ENCODE measurements at regions not wholly inside any gene's neighbourhood (a gene's known extent, or its start where the extent isn't known, plus 50 kb on each side); places are given as distances from the start of the nearest gene placed in this dataset.

- no peak overlapping the region for H3K23ac ChIP-seq (ENCODE audit: low read length)
- H3K79me2 ChIP-seq (ENCODE audit: control insufficient read depth, insufficient read depth, low read length, poor library complexity): no peaks in the 10 kb centered on the region
- H2BK12ac ChIP-seq (ENCODE audit: low read length): no peak overlapping the region
- H3K9me3 ChIP-seq (ENCODE audit: insufficient read depth, low read depth, low read length): no peaks in the 10 kb centered on the region
- H4K91ac ChIP-seq (ENCODE audit: low read depth, low read length): no peak overlapping the region
- no peak overlapping the region for H3K27ac ChIP-seq (ENCODE audit: low read depth, low read length)
- H3K4me2 ChIP-seq (ENCODE audit: low read length): no peak overlapping the region
- no peak overlapping the region for H2BK120ac ChIP-seq (ENCODE audit: insufficient read depth, low read length, poor library complexity)
- no peak overlapping the region for H4K12ac ChIP-seq (ENCODE audit: low read depth, low read length)
- no peaks in the 10 kb centered on the region for H3K27me3 ChIP-seq (ENCODE audit: insufficient read depth, low read length)
- H2AFZ ChIP-seq (ENCODE audit: insufficient read depth, low read length, poor library complexity): no peak overlapping the region
- no peaks in the 10 kb centered on the region for H3K36me3 ChIP-seq (ENCODE audit: control insufficient read depth in 1 of 2, insufficient read depth in 2 of 2, low read length in 2 of 2)
- H2AK5ac ChIP-seq (ENCODE audit: low read length): no peak overlapping the region
- H3K4me3 ChIP-seq (ENCODE audit: low read depth, low read length): no peak overlapping the region
- no peak overlapping the region for H3K4ac ChIP-seq (ENCODE audit: low read depth, low read length)
- no peak overlapping the region for H3K18ac ChIP-seq (ENCODE audit: low read length)
- H2BK5ac ChIP-seq (ENCODE audit: low read depth, low read length, poor library complexity): no peak overlapping the region
- H3K9ac ChIP-seq (ENCODE audit: low read length): no peak overlapping the region
- no peaks in the 10 kb centered on the region for H3K79me1 ChIP-seq (ENCODE audit: low read length)
- WGBS (ENCODE audit: extremely low coverage, insufficient coverage, insufficient read length): no CpG with 5 or more reads among the region's 2 CpGs
- peak; percentile 16 to 63 for DNase-seq
- H3K4me1 ChIP-seq (ENCODE audit: control insufficient read depth in 1 of 2, insufficient read depth in 2 of 2, low read length in 2 of 2): no peaks in the 10 kb centered on the region
- no peak overlapping the region for H4K8ac ChIP-seq (ENCODE audit: low read depth, low read length)
- no peak overlapping the region for H3K14ac ChIP-seq (ENCODE audit: low read length)
Measured at GRCh38 chr10:84948644-84949043, 620.3 kb downstream of the CCSER2 start.

DNA sequence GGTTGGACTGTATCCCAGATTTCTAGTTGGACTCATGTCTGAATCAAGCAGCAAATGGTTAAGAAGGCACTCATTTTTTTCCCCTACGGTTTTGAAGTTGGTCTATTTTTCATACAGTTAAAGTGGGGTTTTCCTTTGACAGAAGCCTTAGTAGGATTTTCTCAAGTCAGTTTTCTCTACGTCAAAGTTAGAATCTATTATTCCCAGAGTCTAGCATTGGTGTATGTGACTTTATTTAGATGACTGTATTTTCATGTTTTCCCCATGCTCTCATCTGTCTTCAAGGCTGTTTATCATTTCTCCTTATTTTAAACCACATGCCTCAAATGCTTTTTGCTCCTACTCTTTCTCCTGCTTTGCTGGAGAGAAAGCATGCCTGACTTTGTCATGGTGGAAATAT is 623.2 kb downstream of the CCSER2 start:
- no peak overlapping the region for H3K4ac ChIP-seq (ENCODE audit: low read depth, low read length)
- H3K18ac ChIP-seq (ENCODE audit: low read length): no peak overlapping the region
- H3K9ac ChIP-seq (ENCODE audit: low read length): no peak overlapping the region
- no peak overlapping the region for H2AFZ ChIP-seq (ENCODE audit: insufficient read depth, low read length, poor library complexity)
- no peak overlapping the region for H4K8ac ChIP-seq (ENCODE audit: low read depth, low read length)
- H2AK5ac ChIP-seq (ENCODE audit: low read length): no peak overlapping the region
- no CpG with 5 or more reads among the region's 2 CpGs for WGBS (ENCODE audit: extremely low coverage, insufficient coverage, insufficient read length)
- no peak overlapping the region for H3K27ac ChIP-seq (ENCODE audit: low read depth, low read length)
- H3K27me3 ChIP-seq (ENCODE audit: insufficient read depth, low read length): no peaks in the 10 kb centered on the region
- H3K79me2 ChIP-seq (ENCODE audit: control insufficient read depth, insufficient read depth, low read length, poor library complexity): no peaks in the 10 kb centered on the region
- no peaks in the 10 kb centered on the region for H3K79me1 ChIP-seq (ENCODE audit: low read length)
- H2BK5ac ChIP-seq (ENCODE audit: low read depth, low read length, poor library complexity): no peak overlapping the region
- no peak overlapping the region for H3K4me2 ChIP-seq (ENCODE audit: low read length)
- no peak for DNase-seq
- H2BK120ac ChIP-seq (ENCODE audit: insufficient read depth, low read length, poor library complexity): no peak overlapping the region
- no peaks in the 10 kb centered on the region for H3K9me3 ChIP-seq (ENCODE audit: insufficient read depth, low read depth, low read length)
- no peak overlapping the region for H4K12ac ChIP-seq (ENCODE audit: low read depth, low read length)
- H3K4me3 ChIP-seq (ENCODE audit: low read depth, low read length): no peak overlapping the region
- no peak overlapping the region for H3K23ac ChIP-seq (ENCODE audit: low read length)
- H4K91ac ChIP-seq (ENCODE audit: low read depth, low read length): no peak overlapping the region
- no peak overlapping the region for H2BK12ac ChIP-seq (ENCODE audit: low read length)
- no peak overlapping the region for H3K14ac ChIP-seq (ENCODE audit: low read length)
- H3K4me1 ChIP-seq (ENCODE audit: control insufficient read depth in 1 of 2, insufficient read depth in 2 of 2, low read length in 2 of 2): no peaks in the 10 kb centered on the region
- no peaks in the 10 kb centered on the region for H3K36me3 ChIP-seq (ENCODE audit: control insufficient read depth in 1 of 2, insufficient read depth in 2 of 2, low read length in 2 of 2)

- H2BK5ac ChIP-seq (ENCODE audit: low read depth, low read length, poor library complexity): no peak overlapping the region
- no peaks in the 10 kb centered on the region for H3K79me1 ChIP-seq (ENCODE audit: low read length)
- DNase-seq: no peak
- H3K79me2 ChIP-seq (ENCODE audit: control insufficient read depth, insufficient read depth, low read length, poor library complexity): no peaks in the 10 kb centered on the region
- no peak overlapping the region for H3K27ac ChIP-seq (ENCODE audit: low read depth, low read length)
- H3K9me3 ChIP-seq (ENCODE audit: insufficient read depth, low read depth, low read length): no peaks in the 10 kb centered on the region
- H3K4me3 ChIP-seq (ENCODE audit: low read depth, low read length): no peak overlapping the region
- no peak overlapping the region for H4K12ac ChIP-seq (ENCODE audit: low read depth, low read length)
- no peak overlapping the region for H2BK12ac ChIP-seq (ENCODE audit: low read length)
- no peak overlapping the region for H3K4ac ChIP-seq (ENCODE audit: low read depth, low read length)
- H4K91ac ChIP-seq (ENCODE audit: low read depth, low read length): no peak overlapping the region
- H3K14ac ChIP-seq (ENCODE audit: low read length): no peak overlapping the region
- H3K23ac ChIP-seq (ENCODE audit: low read length): no peak overlapping the region
- H3K27me3 ChIP-seq (ENCODE audit: insufficient read depth, low read length): no peaks in the 10 kb centered on the region
- no peak overlapping the region for H3K9ac ChIP-seq (ENCODE audit: low read length)
- H3K4me1 ChIP-seq (ENCODE audit: control insufficient read depth in 1 of 2, insufficient read depth in 2 of 2, low read length in 2 of 2): no peaks in the 10 kb centered on the region
- H3K4me2 ChIP-seq (ENCODE audit: low read length): no peak overlapping the region
- H3K36me3 ChIP-seq (ENCODE audit: control insufficient read depth in 1 of 2, insufficient read depth in 2 of 2, low read length in 2 of 2): no peaks in the 10 kb centered on the region
- H2AK5ac ChIP-seq (ENCODE audit: low read length): no peak overlapping the region
- no peak overlapping the region for H2BK120ac ChIP-seq (ENCODE audit: insufficient read depth, low read length, poor library complexity)
- H4K8ac ChIP-seq (ENCODE audit: low read depth, low read length): no peak overlapping the region
- no peak overlapping the region for H3K18ac ChIP-seq (ENCODE audit: low read length)
- no peak overlapping the region for H2AFZ ChIP-seq (ENCODE audit: insufficient read depth, low read length, poor library complexity)
Measured at GRCh38 chr10:84957427-84957826, 629.0 kb downstream of the CCSER2 start.

- no peak overlapping the region for H3K14ac ChIP-seq (ENCODE audit: low read length)
- DNase-seq: no peak
- H4K12ac ChIP-seq (ENCODE audit: low read depth, low read length): no peak overlapping the region
- no peaks in the 10 kb centered on the region for H3K79me1 ChIP-seq (ENCODE audit: low read length)
- H2AFZ ChIP-seq (ENCODE audit: insufficient read depth, low read length, poor library complexity): no peak overlapping the region
- H3K27me3 ChIP-seq (ENCODE audit: insufficient read depth, low read length): no peaks in the 10 kb centered on the region
- no peaks in the 10 kb centered on the region for H3K36me3 ChIP-seq (ENCODE audit: control insufficient read depth in 1 of 2, insufficient read depth in 2 of 2, low read length in 2 of 2)
- no peak overlapping the region for H3K4me2 ChIP-seq (ENCODE audit: low read length)
- no peak overlapping the region for H3K23ac ChIP-seq (ENCODE audit: low read length)
- no peak overlapping the region for H2AK5ac ChIP-seq (ENCODE audit: low read length)
- H3K79me2 ChIP-seq (ENCODE audit: control insufficient read depth, insufficient read depth, low read length, poor library complexity): no peaks in the 10 kb centered on the region
- H4K91ac ChIP-seq (ENCODE audit: low read depth, low read length): no peak overlapping the region
- WGBS (ENCODE audit: extremely low coverage, insufficient coverage, insufficient read length): no CpG with 5 or more reads among the region's 1 CpG
- no peak overlapping the region for H3K9ac ChIP-seq (ENCODE audit: low read length)
- H2BK5ac ChIP-seq (ENCODE audit: low read depth, low read length, poor library complexity): no peak overlapping the region
- H3K4me1 ChIP-seq (ENCODE audit: control insufficient read depth in 1 of 2, insufficient read depth in 2 of 2, low read length in 2 of 2): no peaks in the 10 kb centered on the region
- no peak overlapping the region for H2BK12ac ChIP-seq (ENCODE audit: low read length)
- H2BK120ac ChIP-seq (ENCODE audit: insufficient read depth, low read length, poor library complexity): no peak overlapping the region
- no peak overlapping the region for H3K18ac ChIP-seq (ENCODE audit: low read length)
- H3K27ac ChIP-seq (ENCODE audit: low read depth, low read length): no peak overlapping the region
- no peak overlapping the region for H3K4ac ChIP-seq (ENCODE audit: low read depth, low read length)
- no peak overlapping the region for H3K4me3 ChIP-seq (ENCODE audit: low read depth, low read length)
- no peak overlapping the region for H4K8ac ChIP-seq (ENCODE audit: low read depth, low read length)
- H3K9me3 ChIP-seq (ENCODE audit: insufficient read depth, low read depth, low read length): no peaks in the 10 kb centered on the region
Measured at GRCh38 chr10:84965468-84965867, 637.1 kb downstream of the CCSER2 start.
